Activated naive CD8-positive, alpha-beta T cell (primary cell): ENCODE measurements at regions not wholly inside any gene's neighbourhood (a gene's known extent, or its start where the extent isn't known, plus 50 kb on each side); places are given as distances from the start of the nearest gene placed in this dataset.

Experiments used
- H3K27ac Mint-ChIP-seq: one replicate; pipeline ENCODE4 v1.8.0; 2021; ENCODE audit warnings: mixed read lengths
- H3K27me3 Mint-ChIP-seq: one replicate; pipeline ENCODE4 v1.8.0; 2021; ENCODE audit warnings: mixed read lengths
- H3K36me3 Mint-ChIP-seq: one replicate; pipeline ENCODE4 v1.8.0; 2021; ENCODE audit warnings: mixed read lengths
- H3K4me1 Mint-ChIP-seq: one replicate; pipeline ENCODE4 v1.8.0; 2021; ENCODE audit warnings: low read depth, mixed read lengths
- H3K4me3 Mint-ChIP-seq: one replicate; pipeline ENCODE4 v1.8.0; 2021; ENCODE audit warnings: mild to moderate bottlenecking, mixed read lengths
- H3K9me3 Mint-ChIP-seq: one replicate; pipeline ENCODE4 v1.8.0; 2021; ENCODE audit warnings: low read depth, mixed read lengths

- Mint-ChIP-seq H3K36me3 (no peaks in the 10 kb centered on the region), H3K27me3 (peaks cover 2% of the 10 kb centered on the region), H3K9me3 (no peaks in the 10 kb centered on the region), H3K27ac (no peak overlapping the region), H3K4me3 (no peak overlapping the region), H3K4me1 (no peaks in the 10 kb centered on the region)
Observed at GRCh38 chr3:181288145-181288544, 298.6 kb upstream of the DNAJC19 start.

DNA sequence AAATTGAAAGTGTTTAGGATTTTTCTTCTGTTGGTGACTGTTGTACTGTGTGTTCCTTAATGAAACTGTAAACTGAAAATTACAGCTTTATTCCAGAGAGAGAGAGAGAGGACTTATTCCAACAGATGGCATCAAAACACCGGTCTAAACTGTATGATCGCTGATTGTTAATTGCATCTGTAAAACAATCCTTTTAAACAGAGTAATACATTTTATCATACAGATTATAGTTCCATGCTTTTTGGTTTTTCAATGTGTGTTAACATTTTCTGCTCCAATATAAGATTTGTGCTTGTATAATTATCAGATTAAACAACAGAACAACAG lies 289.7 kb upstream of the DNAJC19 start:
- Mint-ChIP-seq H3K27me3 (peaks cover 16% of the 10 kb centered on the region), H3K36me3 (no peaks in the 10 kb centered on the region), H3K4me3 (no peak overlapping the region), H3K27ac (no peak overlapping the region), H3K4me1 (no peaks in the 10 kb centered on the region), H3K9me3 (no peaks in the 10 kb centered on the region)

GRCh38 chr3:181278468-181279238 lies 289.1 kb upstream of the DNAJC19 start:
- Mint-ChIP-seq H3K27ac (no peak overlapping the region), H3K36me3 (no peaks in the 10 kb centered on the region), H3K9me3 (no peaks in the 10 kb centered on the region), H3K4me1 (no peaks in the 10 kb centered on the region), H3K4me3 (no peak overlapping the region), H3K27me3 (peaks cover 15% of the 10 kb centered on the region)

DNA sequence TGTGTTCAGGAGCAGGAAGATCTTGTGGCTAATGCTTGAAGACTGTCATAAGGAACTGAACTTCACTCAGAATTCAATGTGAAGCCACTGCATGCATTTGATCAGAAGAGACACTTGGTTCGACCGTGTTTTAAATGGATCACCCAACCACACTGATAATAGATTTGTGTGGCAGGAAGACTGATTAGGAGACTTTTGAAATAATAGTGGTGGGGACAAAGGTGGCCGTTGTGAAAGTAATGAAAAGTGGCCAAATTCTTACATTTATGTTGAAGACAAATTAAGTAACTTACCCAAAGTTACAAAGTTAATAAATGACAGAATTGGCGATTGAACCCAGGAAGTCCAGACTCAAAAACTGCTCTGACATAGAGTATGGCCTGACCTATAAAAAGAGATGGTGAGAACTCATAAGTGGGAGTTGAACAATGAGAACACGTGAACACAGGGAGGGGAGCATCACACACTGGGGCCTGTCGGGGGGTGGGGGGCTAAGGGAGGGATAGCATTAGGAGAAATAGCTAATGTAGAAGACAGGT lies 286.9 kb upstream of the DNAJC19 start:
- Mint-ChIP-seq H3K9me3 (no peaks in the 10 kb centered on the region), H3K36me3 (no peaks in the 10 kb centered on the region), H3K27ac (no peak overlapping the region), H3K27me3 (peaks cover 15% of the 10 kb centered on the region), H3K4me3 (no peak overlapping the region), H3K4me1 (no peaks in the 10 kb centered on the region)

DNA sequence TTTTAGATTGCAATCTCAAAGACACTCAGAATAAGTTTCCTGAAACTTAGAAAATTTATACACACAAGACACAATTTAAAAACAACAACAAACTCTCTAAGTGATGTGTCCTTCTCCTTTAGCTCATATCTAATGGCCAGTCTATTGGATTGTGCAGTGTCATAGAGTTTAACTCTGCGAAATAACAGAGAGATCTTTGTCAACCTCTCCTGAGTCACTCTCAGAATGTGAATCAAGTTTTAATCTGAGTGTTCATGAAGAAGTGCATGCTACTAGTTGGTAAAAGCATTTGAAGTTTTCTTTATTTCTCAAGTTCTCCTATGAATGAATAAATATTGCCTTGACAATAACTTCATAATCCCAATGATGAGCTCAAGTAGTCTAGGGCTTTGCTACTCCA lies 284.5 kb upstream of the DNAJC19 start:
- Mint-ChIP-seq H3K9me3 (no peaks in the 10 kb centered on the region), H3K4me3 (no peak overlapping the region), H3K27me3 (peaks cover 15% of the 10 kb centered on the region), H3K36me3 (no peaks in the 10 kb centered on the region), H3K27ac (no peak overlapping the region), H3K4me1 (no peaks in the 10 kb centered on the region)

- H3K4me1 Mint-ChIP-seq, result peaks cover 4% of the 10 kb centered on the region
- H3K27me3 Mint-ChIP-seq, result peaks cover 10% of the 10 kb centered on the region
- no peaks in the 10 kb centered on the region for H3K36me3 Mint-ChIP-seq
- H3K4me3 Mint-ChIP-seq, result no peak overlapping the region
- H3K9me3 Mint-ChIP-seq, result peaks cover 3% of the 10 kb centered on the region
- H3K27ac Mint-ChIP-seq, result no peak overlapping the region
Observed at GRCh38 chr3:181267312-181267711, 277.8 kb upstream of the DNAJC19 start.

DNA sequence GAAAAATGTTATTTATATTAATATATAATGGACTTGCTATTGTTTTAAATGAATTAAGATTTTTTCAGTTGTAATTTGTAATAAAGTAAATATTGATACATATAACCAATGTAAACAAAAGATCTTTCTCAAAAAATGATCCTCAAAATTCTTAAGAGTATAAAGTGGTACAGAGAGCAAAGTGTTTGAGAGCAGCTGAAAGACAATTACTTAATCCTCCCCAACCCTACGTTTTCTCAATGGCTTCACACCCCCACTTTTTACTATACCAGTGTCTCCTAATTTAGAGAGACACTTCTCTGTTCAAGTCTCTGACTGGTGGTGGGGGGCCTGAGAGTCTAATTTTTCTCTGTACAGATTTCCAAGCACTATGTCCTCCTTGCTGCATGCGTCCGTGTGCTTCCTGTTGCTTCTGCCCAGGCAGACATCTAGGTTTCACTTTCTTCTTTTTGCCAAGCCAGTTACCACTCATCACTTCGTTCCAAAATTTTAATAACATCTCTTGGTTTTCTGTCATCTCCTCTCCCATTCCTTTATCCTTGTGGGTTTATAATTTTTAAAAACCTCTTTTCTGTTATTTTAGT lies 276.3 kb upstream of the DNAJC19 start:
- Mint-ChIP-seq H3K4me1 (peaks cover 4% of the 10 kb centered on the region), H3K27me3 (peaks cover 10% of the 10 kb centered on the region), H3K36me3 (no peaks in the 10 kb centered on the region), H3K27ac (no peak overlapping the region), H3K9me3 (peaks cover 9% of the 10 kb centered on the region), H3K4me3 (peak overlapping the region; percentile 75)

DNA sequence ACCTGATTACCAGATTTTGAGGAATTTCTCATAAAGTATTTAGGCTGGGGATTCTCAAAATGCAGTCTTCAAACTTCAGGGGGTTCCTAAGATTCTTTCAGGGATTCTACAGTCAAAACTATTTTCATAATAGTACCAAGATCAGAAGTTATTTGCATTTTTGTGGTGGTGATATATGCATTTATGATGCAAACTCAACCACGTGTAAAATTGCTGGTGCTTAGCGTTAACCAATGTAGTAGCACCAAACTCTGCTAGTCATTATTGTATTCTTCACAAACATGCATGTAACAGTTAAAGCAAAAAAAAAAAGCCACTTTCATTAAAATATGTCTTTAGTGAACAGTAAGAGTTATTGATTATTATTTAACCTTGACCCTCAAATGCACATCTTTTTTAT lies 274.9 kb upstream of the DNAJC19 start:
- no peak overlapping the region for H3K4me3 Mint-ChIP-seq
- peaks cover 4% of the 10 kb centered on the region for H3K4me1 Mint-ChIP-seq
- H3K36me3 Mint-ChIP-seq, result no peaks in the 10 kb centered on the region
- peaks cover 9% of the 10 kb centered on the region for H3K9me3 Mint-ChIP-seq
- H3K27ac Mint-ChIP-seq, result no peak overlapping the region
- peaks cover 12% of the 10 kb centered on the region for H3K27me3 Mint-ChIP-seq

DNA sequence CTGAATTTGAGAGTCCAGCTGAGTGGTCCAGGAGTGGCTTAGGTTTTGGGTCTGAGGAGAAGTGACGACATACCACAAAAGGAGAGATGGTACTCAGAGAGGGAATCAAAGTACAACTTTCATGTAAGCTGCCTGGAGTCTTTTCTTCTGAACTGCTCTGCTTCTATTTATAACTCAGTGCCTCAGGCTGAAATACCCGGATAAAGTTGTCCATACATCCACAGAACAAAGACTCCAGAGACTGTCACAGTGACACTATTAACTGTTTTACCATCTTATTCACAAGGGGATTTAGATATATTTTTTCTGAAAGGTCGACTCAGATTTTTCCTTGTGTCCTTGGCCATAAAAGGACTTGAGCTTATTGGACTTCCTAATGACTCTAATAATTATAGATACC lies 264.3 kb upstream of the DNAJC19 start:
- no peaks in the 10 kb centered on the region for H3K4me1 Mint-ChIP-seq
- H3K4me3 Mint-ChIP-seq, result no peak overlapping the region
- no peaks in the 10 kb centered on the region for H3K9me3 Mint-ChIP-seq
- no peaks in the 10 kb centered on the region for H3K27me3 Mint-ChIP-seq
- no peaks in the 10 kb centered on the region for H3K36me3 Mint-ChIP-seq
- no peak overlapping the region for H3K27ac Mint-ChIP-seq

DNA sequence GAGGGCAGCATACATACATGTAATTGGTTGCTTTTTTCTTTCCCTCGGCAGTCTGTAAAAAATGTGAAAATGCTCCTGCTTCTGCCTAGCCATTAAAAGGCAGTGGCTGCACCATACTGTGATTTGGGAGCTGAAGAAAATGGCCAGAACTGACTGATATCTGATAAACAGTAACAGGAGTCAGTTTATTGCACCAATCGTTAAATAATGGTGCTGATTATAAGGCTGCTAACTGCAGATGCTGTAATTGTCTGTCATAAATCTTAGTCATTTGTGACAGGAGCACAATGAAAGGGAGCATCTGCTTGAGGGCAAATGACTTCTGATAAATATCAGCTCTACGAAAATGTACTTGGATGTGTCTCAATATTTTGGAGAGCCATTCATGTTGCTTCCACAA lies 263.1 kb upstream of the DNAJC19 start:
- Mint-ChIP-seq H3K27ac (no peak overlapping the region), H3K9me3 (no peaks in the 10 kb centered on the region), H3K4me1 (no peaks in the 10 kb centered on the region), H3K4me3 (no peak overlapping the region), H3K36me3 (no peaks in the 10 kb centered on the region), H3K27me3 (no peaks in the 10 kb centered on the region)

- no peaks in the 10 kb centered on the region for H3K4me1 Mint-ChIP-seq
- H3K27ac Mint-ChIP-seq, result no peak overlapping the region
- H3K9me3 Mint-ChIP-seq, result no peaks in the 10 kb centered on the region
- H3K36me3 Mint-ChIP-seq, result no peaks in the 10 kb centered on the region
- H3K27me3 Mint-ChIP-seq, result no peaks in the 10 kb centered on the region
- H3K4me3 Mint-ChIP-seq, result no peak overlapping the region
Observed at GRCh38 chr3:181250714-181251113, 261.2 kb upstream of the DNAJC19 start.

GRCh38 chr3:181239441-181239840 lies 249.9 kb upstream of the DNAJC19 start:
- Mint-ChIP-seq H3K36me3 (no peaks in the 10 kb centered on the region), H3K9me3 (no peaks in the 10 kb centered on the region), H3K4me1 (no peaks in the 10 kb centered on the region), H3K27ac (no peak overlapping the region), H3K27me3 (peaks cover 4% of the 10 kb centered on the region), H3K4me3 (no peak overlapping the region)

DNA sequence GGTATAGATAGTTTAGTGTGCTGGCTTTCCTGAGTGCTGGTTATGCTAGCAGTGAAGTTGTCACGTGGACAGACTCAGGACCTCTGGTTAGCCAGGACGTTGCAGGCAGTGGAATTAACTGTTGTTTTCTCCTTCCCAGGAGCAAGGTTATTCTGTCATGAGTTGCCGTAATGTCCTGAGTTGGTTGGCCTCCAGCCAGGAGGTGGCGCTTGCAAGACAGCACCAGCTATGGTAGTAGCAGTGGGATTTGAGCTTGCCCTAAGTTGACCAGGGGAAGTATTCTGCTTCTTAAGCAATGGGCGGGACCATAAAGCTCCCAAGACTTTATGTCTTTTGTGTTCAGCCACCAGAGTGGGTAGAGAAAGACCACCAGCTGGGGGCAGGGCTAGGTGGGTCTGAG lies 240.7 kb upstream of the DNAJC19 start:
- peaks cover 13% of the 10 kb centered on the region for H3K9me3 Mint-ChIP-seq
- no peak overlapping the region for H3K27ac Mint-ChIP-seq
- H3K4me1 Mint-ChIP-seq, result no peaks in the 10 kb centered on the region
- peaks cover 1% of the 10 kb centered on the region for H3K27me3 Mint-ChIP-seq
- H3K4me3 Mint-ChIP-seq, result no peak overlapping the region
- no peaks in the 10 kb centered on the region for H3K36me3 Mint-ChIP-seq

GRCh38 chr3:181213347-181213746 lies 223.8 kb upstream of the DNAJC19 start:
- H3K9me3 Mint-ChIP-seq, result no peaks in the 10 kb centered on the region
- H3K27ac Mint-ChIP-seq, result no peak overlapping the region
- H3K4me3 Mint-ChIP-seq, result no peak overlapping the region

DNA sequence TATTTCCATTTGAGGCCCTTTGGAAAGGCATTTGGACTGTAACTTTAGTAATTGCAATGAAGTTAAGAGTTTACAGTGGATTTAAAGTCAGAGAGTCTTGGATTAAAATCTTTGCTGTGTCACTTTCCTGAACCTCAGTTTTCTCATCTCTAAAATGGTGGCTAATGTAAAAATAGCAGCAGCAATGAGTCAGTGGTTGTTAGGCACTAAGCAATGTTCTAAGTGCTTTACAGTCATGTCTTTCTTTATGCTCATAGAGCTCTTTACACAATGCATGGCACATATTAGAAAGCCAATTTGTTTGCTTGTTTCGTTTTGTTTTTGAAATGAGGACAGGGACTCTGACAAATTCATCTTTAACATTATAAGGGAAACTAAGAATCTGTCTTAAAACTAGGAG lies 222.7 kb upstream of the DNAJC19 start:
- Mint-ChIP-seq H3K27ac (no peak overlapping the region), H3K4me1 (no peaks in the 10 kb centered on the region), H3K9me3 (no peaks in the 10 kb centered on the region), H3K36me3 (no peaks in the 10 kb centered on the region), H3K4me3 (no peak overlapping the region), H3K27me3 (peaks cover 10% of the 10 kb centered on the region)

More at GRCh38 chr3:181213347-181213746, 223.8 kb upstream of the DNAJC19 start:
- Mint-ChIP-seq H3K27me3 (peaks cover 10% of the 10 kb centered on the region), H3K36me3 (no peaks in the 10 kb centered on the region), H3K4me1 (no peaks in the 10 kb centered on the region)

- Mint-ChIP-seq H3K27me3 (peaks cover 10% of the 10 kb centered on the region), H3K9me3 (no peaks in the 10 kb centered on the region), H3K36me3 (no peaks in the 10 kb centered on the region), H3K27ac (no peak overlapping the region), H3K4me1 (no peaks in the 10 kb centered on the region), H3K4me3 (no peak overlapping the region)
Observed at GRCh38 chr3:181210275-181210674, 220.7 kb upstream of the DNAJC19 start.
